Hypothalamus (tissue), 51 donors: ENCODE measurements at regions not wholly inside any gene's neighbourhood (a gene's known extent, or its start where the extent isn't known, plus 50 kb on each side); places are given as distances from the start of the nearest gene placed in this dataset.
"Not testable (repeated sequence)": the region's sequence is repeated elsewhere in the genome, so short reads cannot be mapped to it uniquely, and the experiment has no call there.

Source experiments
- DNase-seq, 51 donors: peaks; one replicate each; lab custom pipeline; 2025; lab: John Stamatoyannopoulos, UW

- DNase-seq, result no peak
Observed at GRCh38 chr11:33974804-33975203, 76.7 kb upstream of the CAPRIN1 start.

- DNase-seq, result not testable (repeated sequence)
Observed at GRCh38 chr11:33971530-33971929, 79.7 kb upstream of the LMO2 start.

DNA sequence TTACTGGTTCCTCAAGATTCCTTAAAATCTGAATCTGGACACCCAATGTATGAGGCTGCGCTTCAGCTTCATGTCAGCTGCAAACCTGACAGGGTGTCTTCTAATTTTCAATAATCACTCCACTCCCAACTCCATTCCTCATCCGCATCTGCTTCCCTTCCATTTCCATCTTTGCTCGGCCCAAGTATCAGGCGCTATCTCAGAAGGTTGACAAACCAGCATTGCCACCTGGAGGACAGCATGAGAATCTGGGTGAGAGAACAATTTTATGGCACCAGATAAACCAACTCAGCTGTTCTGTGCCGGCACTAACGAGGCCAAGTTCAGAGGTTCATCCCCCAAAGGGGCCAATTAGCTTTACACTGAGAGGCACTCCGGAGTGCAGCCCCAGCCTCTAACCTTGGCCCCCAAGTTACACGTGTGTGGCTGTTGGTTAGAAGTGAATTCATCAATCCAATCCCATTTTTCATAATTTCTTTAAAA is 79.1 kb upstream of the LMO2 start:
- DNase-seq, result peak in 28 of 51 donors; percentile 1 to 44 (median 16)

DNA sequence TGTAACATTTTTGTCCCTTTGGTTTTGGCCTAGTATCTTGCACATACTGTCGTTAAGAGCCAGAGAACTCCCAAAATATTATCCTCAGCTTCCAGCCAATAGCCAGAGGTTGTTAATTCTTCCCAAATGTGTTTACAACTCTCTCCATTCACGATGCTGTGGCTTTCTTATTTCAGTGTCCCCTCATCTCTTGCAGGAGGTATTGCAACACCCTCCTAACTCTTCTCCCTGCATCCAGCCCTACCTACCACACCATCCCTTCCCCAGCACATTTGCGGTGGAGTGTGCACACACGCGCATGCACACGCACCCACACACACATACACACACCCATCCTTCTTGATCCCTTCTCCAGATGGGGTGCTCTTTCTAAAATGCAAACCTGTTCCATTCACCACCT is 75.6 kb upstream of the LMO2 start:
- no peak for DNase-seq

DNA sequence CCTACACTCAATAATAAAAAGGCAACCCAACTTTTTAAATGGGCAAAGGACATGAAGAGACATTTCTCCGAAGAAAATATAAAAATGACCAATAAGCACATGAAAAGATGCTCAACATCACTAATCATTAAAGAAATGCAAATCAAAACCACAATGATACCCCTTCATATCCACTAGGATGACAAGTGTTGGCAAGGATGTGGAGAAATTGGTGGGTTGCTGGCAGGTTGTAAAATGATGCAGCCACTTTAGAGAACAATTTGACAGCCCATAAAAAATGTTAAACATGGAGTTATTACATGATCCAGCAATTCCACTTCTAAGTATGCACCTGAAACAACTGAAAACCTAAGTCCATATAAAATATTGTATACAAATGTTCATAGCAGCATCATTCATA is 73.2 kb upstream of the LMO2 start:
- no peak for DNase-seq

GRCh38 chr11:33959855-33960400 is 68.1 kb upstream of the LMO2 start:
- DNase-seq, result no peak

GRCh38 chr11:33957304-33957917 is 65.5 kb upstream of the LMO2 start:
- no peak for DNase-seq

DNA sequence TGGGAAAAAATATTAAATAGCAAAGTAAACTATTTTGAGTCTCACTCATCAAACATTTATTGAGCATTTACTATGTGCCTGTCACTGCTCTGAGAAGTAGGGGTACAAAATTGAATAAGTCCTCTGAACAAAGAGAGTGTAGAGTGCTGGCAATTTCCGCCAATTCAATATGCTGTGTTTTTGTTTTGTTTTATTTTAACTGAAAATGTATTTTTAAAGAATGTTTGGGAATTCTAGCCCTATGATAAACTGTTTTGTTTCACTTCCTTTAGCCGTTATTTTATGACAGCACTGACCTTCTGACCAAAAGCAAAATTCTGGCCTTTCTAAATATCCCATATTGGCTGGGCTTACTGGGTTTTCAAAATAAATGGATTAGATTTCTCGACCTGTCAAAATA is 64.7 kb upstream of the LMO2 start:
- no peak for DNase-seq

DNA sequence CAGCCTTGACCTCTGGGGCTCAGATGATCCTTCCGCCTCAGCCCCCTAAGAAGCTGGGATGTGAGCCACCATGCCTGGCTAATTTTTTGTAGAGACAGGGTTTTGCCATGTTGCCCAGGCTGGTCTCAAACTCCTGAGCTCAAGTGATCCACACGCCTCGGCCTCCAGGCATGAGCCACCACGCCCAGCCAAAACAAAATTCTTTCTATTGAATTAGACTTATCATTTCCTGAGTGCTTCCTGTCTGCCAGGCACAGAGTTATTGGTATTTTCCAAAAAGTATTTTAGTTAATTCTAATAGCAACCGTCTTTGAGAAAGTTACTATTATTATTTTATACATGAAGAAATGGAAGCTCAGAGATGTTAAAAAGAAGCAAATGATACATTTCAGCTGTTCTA is 61.4 kb upstream of the LMO2 start:
- no peak for DNase-seq

DNA sequence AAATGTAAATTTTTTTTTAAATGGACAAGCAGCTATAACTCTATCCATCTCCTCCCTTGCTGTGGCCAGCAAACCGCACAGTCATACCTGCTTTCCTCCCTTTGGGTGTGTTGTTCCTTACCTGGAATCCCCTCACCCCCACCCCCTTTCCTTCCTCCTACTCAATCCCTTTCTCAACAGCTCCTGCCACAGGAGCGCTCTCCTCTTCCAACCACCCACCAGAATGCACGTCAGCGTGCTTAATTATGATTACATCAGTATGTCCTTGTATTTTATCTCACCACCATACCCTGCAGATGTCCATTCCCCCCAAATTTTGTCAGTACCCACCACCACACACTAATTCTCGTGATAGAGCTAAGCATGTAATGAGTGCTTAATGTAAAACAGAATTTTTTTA is 60.9 kb upstream of the LMO2 start:
- no peak for DNase-seq

- peak in 7 of 51 donors; percentile 10 to 33 (median 21) for DNase-seq
Observed at GRCh38 chr11:33949252-33949913, 57.5 kb upstream of the LMO2 start.

GRCh38 chr11:33948494-33948893 is 56.6 kb upstream of the LMO2 start:
- DNase-seq, result no peak

DNA sequence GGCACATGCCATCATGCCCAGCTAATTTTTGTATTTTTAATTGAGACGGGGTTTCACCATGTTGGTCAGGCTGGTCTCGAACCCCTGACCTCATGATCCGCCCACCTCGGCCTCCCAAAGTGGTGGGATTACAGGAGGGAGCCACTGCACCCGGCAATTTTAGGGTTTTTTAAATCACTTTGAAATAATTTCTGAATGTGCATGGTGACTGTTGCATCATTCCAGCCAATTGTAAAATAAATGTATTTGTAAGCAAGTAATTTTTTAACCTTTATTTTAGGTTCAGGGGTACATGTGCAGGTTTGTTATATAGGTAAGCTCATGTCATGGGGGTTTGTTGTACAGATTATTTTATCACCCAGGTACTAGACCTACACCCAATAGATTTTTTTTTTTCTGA is 56.0 kb upstream of the LMO2 start:
- DNase-seq, result not testable (repeated sequence)

DNA sequence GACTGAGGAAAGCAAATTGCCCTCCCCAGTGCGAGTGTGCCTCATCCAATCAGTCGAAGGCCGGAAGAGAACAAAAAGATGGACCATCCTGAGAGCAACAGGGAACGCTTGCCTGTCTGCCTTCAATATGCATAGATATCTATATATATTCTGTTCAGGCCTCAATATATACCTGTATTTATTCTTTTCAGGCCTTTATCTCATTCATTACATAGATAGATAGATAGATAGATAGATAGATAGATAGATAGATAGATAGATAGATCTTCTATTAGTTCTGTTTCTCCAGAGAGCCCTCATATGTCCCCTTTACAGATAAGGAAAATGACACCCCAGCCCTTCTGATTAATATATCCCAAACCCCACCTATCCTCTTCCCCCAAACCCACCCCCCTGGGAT is 55.1 kb upstream of the LMO2 start:
- DNase-seq, result no peak

DNA sequence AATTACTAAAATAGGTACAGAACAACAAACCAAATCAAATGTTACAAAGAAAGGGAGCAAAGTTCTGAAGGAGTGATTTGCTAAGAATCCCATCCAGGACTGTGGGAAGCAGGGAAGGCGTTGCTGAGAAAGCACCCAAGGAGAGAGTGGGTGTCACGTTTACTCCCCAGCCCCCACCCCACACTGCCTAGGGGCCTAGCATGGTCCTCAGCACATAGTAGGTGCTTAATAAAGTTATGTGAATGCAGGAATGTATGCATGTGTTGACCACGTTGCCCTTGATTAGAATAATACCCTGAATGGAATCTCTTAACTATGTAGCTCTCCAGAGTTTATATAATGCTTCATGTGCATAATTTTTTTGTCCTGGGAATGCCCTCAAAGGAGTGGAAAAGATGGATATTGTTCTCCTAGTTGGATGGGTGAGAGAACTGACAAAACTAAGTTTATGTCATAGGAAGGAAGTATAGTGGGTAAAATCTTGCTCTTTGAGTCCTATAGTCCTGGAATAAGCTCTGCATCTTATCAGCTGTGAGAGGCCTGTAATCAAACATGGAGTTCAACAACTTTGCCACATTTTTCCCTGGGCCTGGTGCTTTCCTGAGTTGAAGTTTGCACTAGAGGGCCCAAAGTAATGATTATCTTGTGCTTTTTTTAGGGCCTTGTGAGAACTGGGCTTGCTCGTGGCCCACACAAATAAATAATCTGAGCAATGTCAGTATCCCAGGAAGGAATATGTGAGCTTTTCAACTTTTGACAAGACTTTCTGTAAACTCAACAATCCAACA is 53.8 kb upstream of the LMO2 start:
- DNase-seq, result no peak

GRCh38 chr11:33944693-33945424 is 53.0 kb upstream of the LMO2 start:
- no peak for DNase-seq

GRCh38 chr11:33944345-33944692 is 52.4 kb upstream of the LMO2 start:
- DNase-seq, result no peak

DNA sequence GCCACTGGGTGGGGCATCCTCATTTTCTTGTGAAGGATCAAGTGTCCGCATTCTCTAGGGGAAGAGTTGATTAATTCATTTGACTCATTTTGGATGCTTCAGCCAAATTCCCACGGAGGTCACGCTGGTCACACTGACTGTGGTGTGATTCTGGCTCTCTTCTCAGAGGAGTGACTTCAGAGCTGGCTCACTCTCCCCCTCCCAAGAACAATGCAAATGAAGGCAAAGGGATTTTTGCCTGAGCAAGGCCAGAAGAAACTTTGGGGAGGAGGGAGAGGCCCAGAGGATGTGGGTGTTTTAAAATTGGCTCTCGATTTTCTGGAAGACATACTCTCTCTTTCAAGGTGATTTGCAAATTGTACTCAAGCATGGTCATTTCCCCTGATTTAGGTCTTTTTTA is 51.1 kb upstream of the LMO2 start:
- DNase-seq, result peak in 18 of 51 donors; percentile 5 to 68 (median 25)

GRCh38 chr11:33941637-33942160 is 49.8 kb upstream of the LMO2 start:
- DNase-seq, result no peak
